H1 (cell line): ENCODE measurements at regions not wholly inside any gene's neighbourhood (a gene's known extent, or its start where the extent isn't known, plus 50 kb on each side); places are given as distances from the start of the nearest gene placed in this dataset.
"Not testable (repeated sequence)": the region's sequence is repeated elsewhere in the genome, so short reads cannot be mapped to it uniquely, and the experiment has no call there.

ENCODE experiments used
- CTCF ChIA-PET: fragments of 300-600 bp; sonication (Branson Sonifier 250); formaldehyde crosslinking; loops from one replicate; lab custom pipeline; 2021; ENCODE audit not compliant: partially characterized antibody; lab: Charles Lee
- POLR2A ChIA-PET: fragments of 300-600 bp; sonication (Branson Sonifier 250); formaldehyde crosslinking; loops from one replicate; lab custom pipeline; 2021; ENCODE audit warnings: inconsistent platforms; ENCODE audit not compliant: partially characterized antibody; lab: Charles Lee
- DNase-seq, 2 experiments: peaks; one replicate each; pipeline versions ENCODE4 v3.0.0 to v3.0.0-alpha.2; 2010 to 2022; ENCODE audit warnings: low spot score in 2 of 2, low read depth in 1 of 2, mixed read lengths in 1 of 2
- FAIRE-seq: peaks from 2 replicates; lab custom pipeline; 2011; peaks lifted over from hg19 to GRCh38; lab: Jason Lieb, UNC
- H2AFZ ChIP-seq: 2 replicates; pipeline ENCODE4 v1.8.1; 2012; ENCODE audit warnings: low read length, inconsistent platforms
- H2AK5ac ChIP-seq: 2 replicates; pipeline ENCODE4 v1.6.1; 2013; ENCODE audit warnings: low read depth, low read length
- H2BK120ac ChIP-seq: replicated peaks from 2 replicates; pipeline ENCODE3; 2013; ENCODE audit warnings: low read depth, low read length, inconsistent platforms
- H2BK12ac ChIP-seq: 2 replicates; pipeline ENCODE4 v1.6.1; 2013; ENCODE audit warnings: low read depth, low read length
- H2BK15ac ChIP-seq: 2 replicates; pipeline ENCODE4 v1.6.1; 2013; ENCODE audit warnings: low read length
- H2BK20ac ChIP-seq: 2 replicates; pipeline ENCODE4 v1.6.1; 2013; ENCODE audit warnings: low read length
- H2BK5ac ChIP-seq: 2 replicates; pipeline ENCODE4 v1.6.1; 2013; ENCODE audit warnings: low read depth, low read length
- H3K14ac ChIP-seq: 2 replicates; pipeline ENCODE4 v1.6.1; 2013; ENCODE audit warnings: inconsistent platforms; ENCODE audit not compliant: insufficient read length
- H3K18ac ChIP-seq: 2 replicates; pipeline ENCODE4 v1.6.1; 2013; ENCODE audit warnings: low read length; ENCODE audit errors: extremely low read depth
- H3K23ac ChIP-seq: 2 replicates; pipeline ENCODE4 v1.6.1; 2013; ENCODE audit warnings: inconsistent platforms; ENCODE audit not compliant: insufficient read length
- H3K23me2 ChIP-seq: 2 replicates; pipeline ENCODE4 v1.6.1; 2013; ENCODE audit warnings: low read depth, low read length
- H3K27ac ChIP-seq: 2 replicates; pipeline ENCODE4 v1.6.1; 2011; ENCODE audit warnings: low read depth, low read length, inconsistent platforms
- H3K27me3 ChIP-seq, 4 experiments: replicated peaks in 1 of 4; 1 replicate in 1 of 4; 2 replicates in 3 of 4; pipeline versions ENCODE4 v1.6.1 to v1.8.1; 2011 to 2013; ENCODE audit warnings: low read length in 3 of 4, mild to moderate bottlenecking in 3 of 4, inconsistent platforms in 2 of 4, mixed read lengths in 2 of 4, moderate library complexity in 1 of 4; ENCODE audit not compliant: control insufficient read depth in 3 of 4, insufficient read depth in 3 of 4; ENCODE audit errors: extremely low read depth in 1 of 4
- H3K36me3 ChIP-seq, 4 experiments: 2 replicates each; pipeline versions ENCODE4 v1.6.1 to v1.8.1; 2011 to 2013; ENCODE audit warnings: mild to moderate bottlenecking in 4 of 4, low read length in 3 of 4, moderate library complexity in 2 of 4, control low read depth in 1 of 4, inconsistent platforms in 1 of 4; ENCODE audit not compliant: insufficient read depth in 4 of 4, control insufficient read depth in 2 of 4
- H3K4ac ChIP-seq: replicated peaks from 2 replicates; pipeline ENCODE3; 2013; ENCODE audit warnings: low read length, low read depth, mixed read lengths, inconsistent platforms; ENCODE audit not compliant: insufficient read length
- H3K4me1 ChIP-seq, 4 experiments: replicated peaks in 1 of 4; 1 replicate in 1 of 4; 2 replicates in 3 of 4; pipeline versions ENCODE4 v1.6.1 to v1.8.1; 2011 to 2013; ENCODE audit warnings: low read length in 3 of 4, inconsistent platforms in 2 of 4, mixed read lengths in 1 of 4; ENCODE audit not compliant: insufficient read depth in 4 of 4, control insufficient read depth in 3 of 4
- H3K4me2 ChIP-seq, 2 experiments: 2 replicates each; pipeline versions ENCODE4 v1.6.1 to v1.8.1; 2011 to 2013; ENCODE audit warnings: low read depth in 2 of 2, low read length in 2 of 2, control low read depth in 1 of 2, inconsistent platforms in 1 of 2, mild to moderate bottlenecking in 1 of 2; ENCODE audit not compliant: insufficient read depth in 1 of 2
- H3K4me3 ChIP-seq, 4 experiments: fragments of 200-600, 300-600 bp in 1 of 4; sonication (generic), shearing (Covaris generic), sonication (Bioruptor Twin) in 1 of 4; 2 replicates each; pipeline versions ENCODE4 v1.5.1 to v1.8.1; 2011 to 2016; ENCODE audit warnings: low read length in 4 of 4, low read depth in 3 of 4, control low read depth in 2 of 4, inconsistent platforms in 2 of 4, mild to moderate bottlenecking in 2 of 4, mixed read lengths in 1 of 4, moderate library complexity in 1 of 4; ENCODE audit not compliant: insufficient read depth in 2 of 4; ENCODE audit errors: extremely low read depth in 1 of 4
- H3K56ac ChIP-seq: replicated peaks from 2 replicates; pipeline ENCODE3; 2013; ENCODE audit warnings: low read depth, mild to moderate bottlenecking, mixed read lengths, low read length, inconsistent platforms; ENCODE audit not compliant: insufficient read length
- H3K79me1 ChIP-seq: 2 replicates; pipeline ENCODE4 v1.6.1; 2013; ENCODE audit warnings: low read depth, low read length, control low read depth
- H3K79me2 ChIP-seq, 2 experiments: 2 replicates each; pipeline versions ENCODE4 v1.6.1 to v1.8.1; 2012 to 2013; ENCODE audit warnings: low read length in 2 of 2, mild to moderate bottlenecking in 2 of 2, inconsistent platforms in 1 of 2; ENCODE audit not compliant: insufficient read depth in 2 of 2, control insufficient read depth in 1 of 2
- H3K9ac ChIP-seq, 4 experiments: replicated peaks in 1 of 4; 1 replicate in 1 of 4; 2 replicates in 3 of 4; pipeline versions ENCODE4 v1.6.1 to v1.8.1; 2011 to 2013; ENCODE audit warnings: low read depth in 3 of 4, low read length in 3 of 4, control low read depth in 2 of 4, mild to moderate bottlenecking in 2 of 4, moderate library complexity in 2 of 4, inconsistent platforms in 1 of 4; ENCODE audit errors: extremely low read depth in 1 of 4
- H3K9me3 ChIP-seq, 2 experiments: 2 replicates each; pipeline versions ENCODE4 v1.6.1 to v1.8.1; 2012 to 2013; ENCODE audit warnings: mild to moderate bottlenecking in 2 of 2, moderate library complexity in 2 of 2, control low read depth in 1 of 2, inconsistent platforms in 1 of 2, low read depth in 1 of 2, low read length in 1 of 2, mixed read lengths in 1 of 2; ENCODE audit not compliant: insufficient read depth in 2 of 2
- H4K20me1 ChIP-seq, 2 experiments: replicated peaks in 1 of 2; 2 replicates each; pipeline versions ENCODE3 to v1.8.1; 2011 to 2013; ENCODE audit warnings: inconsistent platforms in 2 of 2, low read length in 2 of 2, mild to moderate bottlenecking in 1 of 2; ENCODE audit not compliant: insufficient read depth in 2 of 2, control insufficient read depth in 1 of 2
- H4K5ac ChIP-seq: 2 replicates; pipeline ENCODE4 v1.6.1; 2013; ENCODE audit warnings: low read length, low read depth, mixed read lengths, inconsistent platforms; ENCODE audit not compliant: insufficient read length
- H4K8ac ChIP-seq: 2 replicates; pipeline ENCODE4 v1.8.0; 2013; ENCODE audit warnings: mild to moderate bottlenecking, moderate library complexity, low read length, inconsistent platforms; ENCODE audit not compliant: insufficient read depth; ENCODE audit errors: extremely low read depth
- H4K91ac ChIP-seq: replicated peaks from 2 replicates; pipeline ENCODE3; 2013; ENCODE audit warnings: low read length, mixed read lengths, inconsistent platforms; ENCODE audit not compliant: insufficient read length
- WGBS, 2 experiments: shearing (Covaris generic) in 1 of 2; methylation state at CpG; one replicate each; pipeline versions ENCODE4 v1.1.6 to v1.1.7; 2013 to 2015; ENCODE audit warnings: low lambda C conversion rate in 2 of 2, mixed read lengths in 2 of 2, inconsistent platforms in 1 of 2, low coverage in 1 of 2, missing lambda C conversion rate in 1 of 2; ENCODE audit not compliant: insufficient replicate concordance in 2 of 2, insufficient coverage in 1 of 2, insufficient read length in 1 of 2; ENCODE audit errors: extremely low coverage in 1 of 2, missing lambda C conversion rate in 1 of 2; 5-methylcytosine and 5-hydroxymethylcytosine counted together

DNA sequence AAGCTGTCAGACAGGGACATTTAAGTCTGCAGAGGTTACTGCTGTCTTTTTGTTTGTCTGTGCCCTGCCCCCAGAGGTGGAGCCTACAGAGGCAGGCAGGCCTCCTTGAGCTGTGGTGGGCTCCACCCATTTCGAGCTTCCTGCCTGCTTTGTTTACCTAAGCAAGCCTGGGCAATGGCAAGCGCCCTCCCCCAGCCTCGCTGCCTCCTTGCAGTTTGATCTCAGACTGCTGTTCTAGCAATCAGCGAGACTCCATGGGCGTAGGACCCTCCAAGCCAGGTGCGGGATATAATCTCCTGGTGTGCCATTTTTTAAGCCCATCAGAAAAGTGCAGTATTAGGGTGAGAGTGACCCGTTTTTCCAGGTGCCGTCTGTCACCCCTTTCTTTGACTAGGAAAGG, 53.6 kb upstream of the EDA2R start:
- H2BK20ac ChIP-seq, H4K5ac ChIP-seq, POLR2A ChIA-PET, FAIRE-seq, H3K23ac ChIP-seq, H3K56ac ChIP-seq, H3K9ac ChIP-seq, H3K4me3 ChIP-seq, H3K9me3 ChIP-seq, CTCF ChIA-PET, H2BK15ac ChIP-seq, H2BK5ac ChIP-seq, H3K36me3 ChIP-seq, H2BK12ac ChIP-seq, H3K23me2 ChIP-seq, H3K79me1 ChIP-seq, H3K14ac ChIP-seq, H4K91ac ChIP-seq, H3K18ac ChIP-seq, H2AK5ac ChIP-seq, H3K4me1 ChIP-seq, H3K4ac ChIP-seq, H3K27ac ChIP-seq, H3K27me3 ChIP-seq, H2BK120ac ChIP-seq, H4K8ac ChIP-seq, H2AFZ ChIP-seq, H3K4me2 ChIP-seq, H3K79me2 ChIP-seq, H4K20me1 ChIP-seq, DNase-seq: not testable (repeated sequence)
- 76% methylated on average over 6 of the region's 8 CpGs; no CpG with 5 or more reads in 1 of the 2 experiments for WGBS, 2 experiments
